IMR-90 (cell line): ENCODE measurements at regions not wholly inside any gene's neighbourhood (a gene's known extent, or its start where the extent isn't known, plus 50 kb on each side); places are given as distances from the start of the nearest gene placed in this dataset.

Experiments used
- ATAC-seq: fragments of 200-7000 bp; cut with Tn5 transposase; 2 replicates; pipeline ENCODE4 v1.9.1; 2020; ENCODE audit warnings: low read depth, mild to moderate bottlenecking, moderate library complexity
- BruUV-seq: library from RNA; stranded (reverse); fragments of 400-500 nt; replicated peaks from 2 replicates; lab custom pipeline; 2021; lab: Mats Ljungman, UMichigan
- CTCF ChIA-PET: fragments of 300-600 bp; formaldehyde crosslinking; extraction: SDS; loops from one replicate; lab custom pipeline; 2021; ENCODE audit warnings: antibody characterized with exemption; lab: Yijun Ruan, JAX
- POLR2A ChIA-PET: fragments of 300-600 bp; sonication (Branson Sonifier 250); formaldehyde crosslinking; loops from one replicate; lab custom pipeline; 2022; ENCODE audit warnings: antibody characterized with exemption; ENCODE audit not compliant: unreplicated experiment; lab: Charles Lee
- DNase-seq: peaks from one replicate; pipeline ENCODE4 v3.0.0; 2013
- H2AFZ ChIP-seq: replicated peaks from 2 replicates; pipeline ENCODE3; 2013; ENCODE audit warnings: low read length, mild to moderate bottlenecking; ENCODE audit not compliant: poor library complexity
- H2AK5ac ChIP-seq: 2 replicates; pipeline ENCODE4 v1.6.1; 2013; ENCODE audit warnings: low read depth, low read length, inconsistent platforms
- H2AK9ac ChIP-seq: replicated peaks from 2 replicates; pipeline ENCODE3; 2013; ENCODE audit warnings: mild to moderate bottlenecking, low read depth, low read length, moderate library complexity; ENCODE audit not compliant: poor library complexity
- H2BK120ac ChIP-seq: 2 replicates; pipeline ENCODE4 v1.6.1; 2013; ENCODE audit warnings: low read depth, low read length, inconsistent platforms
- H2BK15ac ChIP-seq: 3 replicates; pipeline ENCODE4 v1.6.1; 2013; ENCODE audit warnings: low read depth, low read length, inconsistent platforms
- H2BK20ac ChIP-seq: 2 replicates; pipeline ENCODE4 v1.6.1; 2013; ENCODE audit warnings: low read depth, mild to moderate bottlenecking, inconsistent platforms, low read length, moderate library complexity
- H2BK5ac ChIP-seq: 2 replicates; pipeline ENCODE4 v1.6.1; 2013; ENCODE audit warnings: mild to moderate bottlenecking, low read depth, low read length, inconsistent platforms; ENCODE audit not compliant: poor library complexity, severe bottlenecking
- H3K14ac ChIP-seq: replicated peaks from 2 replicates; pipeline ENCODE4 v1.6.1; 2013; ENCODE audit warnings: low read depth, low read length, inconsistent platforms
- H3K18ac ChIP-seq: 2 replicates; pipeline ENCODE4 v1.6.1; 2013; ENCODE audit warnings: low read depth, low read length, control low read depth
- H3K23ac ChIP-seq: 2 replicates; pipeline ENCODE4 v1.6.1; 2013; ENCODE audit warnings: low read depth, low read length, inconsistent platforms
- H3K27ac ChIP-seq: 2 replicates; pipeline ENCODE4 v1.5.1; 2013; ENCODE audit warnings: mild to moderate bottlenecking, control low read depth, low read length; ENCODE audit not compliant: insufficient read depth
- H3K27me3 ChIP-seq: 2 replicates; pipeline ENCODE4 v1.6.1; 2013; ENCODE audit warnings: low read length; ENCODE audit not compliant: control insufficient read depth, insufficient read depth
- H3K36me3 ChIP-seq: 2 replicates; pipeline ENCODE4 v1.6.1; 2013; ENCODE audit warnings: low read length, mixed read lengths; ENCODE audit not compliant: control insufficient read depth, insufficient read depth
- H3K4ac ChIP-seq: 2 replicates; pipeline ENCODE4 v1.6.1; 2013; ENCODE audit warnings: low read depth, low read length, inconsistent platforms
- H3K4me1 ChIP-seq: 2 replicates; pipeline ENCODE4 v1.6.1; 2013; ENCODE audit warnings: low read length, mixed read lengths; ENCODE audit not compliant: control insufficient read depth, insufficient read depth
- H3K4me2 ChIP-seq: 2 replicates; pipeline ENCODE4 v1.6.1; 2013; ENCODE audit warnings: low read depth, mild to moderate bottlenecking, control low read depth, low read length, moderate library complexity
- H3K4me3 ChIP-seq: 2 replicates; pipeline ENCODE4 v1.5.1; 2013; ENCODE audit warnings: low read depth, mild to moderate bottlenecking, control low read depth, low read length, moderate library complexity; ENCODE audit not compliant: insufficient read depth
- H3K56ac ChIP-seq: 2 replicates; pipeline ENCODE4 v1.6.1; 2013; ENCODE audit warnings: low read length, inconsistent platforms; ENCODE audit not compliant: insufficient read depth; ENCODE audit errors: extremely low read depth
- H3K79me1 ChIP-seq, 2 experiments: 2 replicates each; pipeline ENCODE4 v1.6.1; 2013; ENCODE audit warnings: low read length in 2 of 2, inconsistent platforms in 1 of 2, low read depth in 1 of 2
- H3K9ac ChIP-seq: 2 replicates; pipeline ENCODE4 v1.6.1; 2013; ENCODE audit warnings: low read depth, low read length, control low read depth
- H3K9me1 ChIP-seq: 2 replicates; pipeline ENCODE4 v1.6.1; 2013; ENCODE audit warnings: low read length, inconsistent platforms; ENCODE audit not compliant: insufficient read depth
- H3K9me3 ChIP-seq: 2 replicates; pipeline ENCODE4 v1.6.1; 2013; ENCODE audit warnings: low read length; ENCODE audit not compliant: control insufficient read depth, insufficient read depth
- H4K20me1 ChIP-seq: 2 replicates; pipeline ENCODE4 v1.6.1; 2013; ENCODE audit warnings: low read length, inconsistent platforms; ENCODE audit not compliant: insufficient read depth
- H4K5ac ChIP-seq: 2 replicates; pipeline ENCODE4 v1.6.1; 2013; ENCODE audit warnings: mild to moderate bottlenecking, low read depth, low read length, control low read depth
- H4K8ac ChIP-seq, 2 experiments: 2 replicates each; pipeline ENCODE4 v1.6.1; 2013; ENCODE audit warnings: low read depth in 2 of 2, low read length in 2 of 2, control low read depth in 1 of 2, inconsistent platforms in 1 of 2
- H4K91ac ChIP-seq: 2 replicates; pipeline ENCODE4 v1.6.1; 2013; ENCODE audit warnings: low read depth, low read length, inconsistent platforms; ENCODE audit not compliant: insufficient read depth
- BHLHE40 ChIP-seq: fragments of 150-350 bp; IDR thresholded peaks from 2 replicates; pipeline ENCODE4 v1.6.1; 2016; ENCODE audit warnings: mild to moderate bottlenecking, low read depth, low read length
- CEBPB ChIP-seq: IDR thresholded peaks from 2 replicates; pipeline ENCODE4 v1.6.1; 2012; ENCODE audit warnings: low read depth, low read length, improper control_type of control experiment
- CHD1 ChIP-seq: IDR thresholded peaks from 2 replicates; pipeline ENCODE4 v1.6.1; 2012; ENCODE audit warnings: low read depth, low read length, improper control_type of control experiment
- ELK1 ChIP-seq: fragments of 150-350 bp; IDR thresholded peaks from 2 replicates; pipeline ENCODE4 v1.6.1; 2016; ENCODE audit warnings: low read depth, mild to moderate bottlenecking, low read length, moderate library complexity, borderline replicate concordance
- FOS ChIP-seq: fragments of 150-350 bp; IDR thresholded peaks from 2 replicates; pipeline ENCODE4 v1.6.1; 2016; ENCODE audit warnings: low read depth, low read length
- MAFK ChIP-seq: IDR thresholded peaks from 2 replicates; pipeline ENCODE4 v1.6.1; 2012; ENCODE audit warnings: low read depth, low read length, improper control_type of control experiment
- MAZ ChIP-seq: IDR thresholded peaks from 2 replicates; pipeline ENCODE4 v1.6.1; 2012; ENCODE audit warnings: low read depth, mild to moderate bottlenecking, low read length, improper control_type of control experiment, moderate library complexity, borderline replicate concordance
- MXI1 ChIP-seq: IDR thresholded peaks from 2 replicates; pipeline ENCODE4 v1.6.1; 2012; ENCODE audit warnings: low read depth, mild to moderate bottlenecking, low read length, moderate library complexity, borderline replicate concordance
- NFE2L2 ChIP-seq: fragments of 150-350 bp; IDR thresholded peaks from 2 replicates; pipeline ENCODE4 v1.6.1; 2016; ENCODE audit warnings: low read depth, mild to moderate bottlenecking, low read length
- POLR2A ChIP-seq: IDR thresholded peaks from 2 replicates; pipeline ENCODE4 v1.6.1; 2012; ENCODE audit warnings: mild to moderate bottlenecking, low read depth, low read length
- RAD21 ChIP-seq: IDR thresholded peaks from 2 replicates; pipeline ENCODE4 v1.6.1; 2012; ENCODE audit warnings: low read length, improper control_type of control experiment
- RCOR1 ChIP-seq: IDR thresholded peaks from 2 replicates; pipeline ENCODE4 v1.6.1; 2012; ENCODE audit warnings: mild to moderate bottlenecking, low read length, improper control_type of control experiment; ENCODE audit not compliant: insufficient replicate concordance
- RFX5 ChIP-seq: IDR thresholded peaks from 2 replicates; pipeline ENCODE4 v1.8.0; 2012; ENCODE audit warnings: low read depth, mild to moderate bottlenecking, low read length, moderate library complexity
- SMC3 ChIP-seq: fragments of 150-350 bp; IDR thresholded peaks from 2 replicates; pipeline ENCODE4 v1.6.1; 2016; ENCODE audit warnings: low read depth, mild to moderate bottlenecking, antibody characterized with exemption, low read length, moderate library complexity
- WGBS, 2 experiments: methylation state at CpG; one replicate each; pipeline versions ENCODE4 v1.1.5 to v1.1.7; 2013; ENCODE audit warnings: missing lambda C conversion rate in 2 of 2; ENCODE audit not compliant: insufficient read length in 1 of 2; ENCODE audit errors: extremely low coverage in 2 of 2; 5-methylcytosine and 5-hydroxymethylcytosine counted together
- dilution Hi-C: fragments of 300-500 bp; cut with HindIII; formaldehyde crosslinking; loops from one replicate; pipeline ENCODE4 v1.14.3; 2018; ENCODE audit warnings: low sequenced_read_pairs; ENCODE audit not compliant: unreplicated experiment
- in situ Hi-C: fragments of 300-500 bp; cut with MboI; formaldehyde crosslinking; loops from 3 replicates; pipeline ENCODE4 v1.14.3; 2019; ENCODE audit warnings: low sequenced_read_pairs, inconsistent platforms, mixed read lengths
- intact Hi-C: fragments of 100-400 bp; cut with micrococcal nuclease; formaldehyde crosslinking; loops from 2 replicates; pipeline ENCODE4 v1.10.0; 2022
- TF ChIP-seq, protein P1 (sequence below): fragments of 150-350 bp; IDR thresholded peaks from 2 replicates; pipeline ENCODE4 v1.6.1; 2017; ENCODE audit warnings: mild to moderate bottlenecking, antibody characterized with exemption, low read length, low read depth
- TF ChIP-seq, protein P2 (sequence below): conservative IDR thresholded peaks from 2 replicates; pipeline ENCODE4 v1.5.1; 2012; ENCODE audit warnings: mild to moderate bottlenecking, low read depth, low read length, improper control_type of control experiment

DNA sequence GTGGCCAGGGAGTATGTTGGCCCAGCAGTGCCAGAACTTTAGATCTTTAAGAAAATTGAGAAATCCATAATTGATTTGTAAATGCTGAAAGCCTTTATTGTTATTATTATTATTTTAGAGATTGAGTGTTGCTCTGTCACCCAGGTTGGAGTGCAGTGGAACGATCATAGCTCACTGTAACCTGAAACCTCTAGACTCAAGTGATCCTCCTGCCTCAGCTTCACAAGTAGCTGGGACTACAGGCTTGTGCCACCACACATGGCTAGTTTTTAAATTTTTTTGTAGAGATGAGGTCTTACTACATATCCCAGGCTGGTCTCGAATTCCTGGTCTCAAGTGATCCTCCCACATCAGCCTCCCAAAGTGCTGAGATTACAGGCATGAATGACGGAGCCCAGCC, 143.2 kb upstream of the CCDC68 start:
- no peak overlapping the region for H3K56ac ChIP-seq
- no peaks in the 10 kb centered on the region for H3K9me1 ChIP-seq
- intact Hi-C loops, result no loop called here
- no peak overlapping the region for H2AFZ ChIP-seq
- H3K4ac ChIP-seq, result no peak overlapping the region
- H3K9ac ChIP-seq, result no peak overlapping the region
- ChIA-PET POLR2A (no interaction called here), CTCF (no interaction called here)
- no peak overlapping the region for H4K8ac ChIP-seq
- H4K91ac ChIP-seq, result no peak overlapping the region
- ATAC-seq (no peak), DNase-seq (no peak)
- no CpG with 5 or more reads among the region's 3 CpGs for WGBS, 2 experiments
- BruUV-seq, result no TSS peak
- no peak overlapping the region for H3K4me2 ChIP-seq
- H3K79me1 ChIP-seq, result no peaks in the 10 kb centered on the region
- no peaks in the 10 kb centered on the region for H3K9me3 ChIP-seq
- no peak overlapping the region for H4K5ac ChIP-seq
- H3K23ac ChIP-seq, result no peak overlapping the region
- in situ Hi-C loops, result loop anchor here (25.0 kb wide), 1 partner anchor 1485 kb away; no protein-coding TSS in a partner anchor
- H3K4me3 ChIP-seq, result no peak overlapping the region
- no peak overlapping the region for H2BK15ac ChIP-seq
- H2BK5ac ChIP-seq, result no peak overlapping the region
- no peak overlapping the region for H2BK20ac ChIP-seq
- dilution Hi-C loops, result no loop called here
- H3K36me3 ChIP-seq, result no peaks in the 10 kb centered on the region
- no peak overlapping the region for H3K18ac ChIP-seq
- no peak overlapping the region for H2BK120ac ChIP-seq
- 0 out of 2 replicates have a peak, but pooled peaks cover 2% of the 10 kb centered on the region for H3K4me1 ChIP-seq
- no peaks in the 10 kb centered on the region for H4K20me1 ChIP-seq
- no peak overlapping the region for H2AK9ac ChIP-seq
- no peak for TF ChIP-seq RAD21
- no peak for TF ChIP-seq SMC3
- TF ChIP-seq MAFK, result no peak
- TF ChIP-seq ELK1, result no peak
- TF ChIP-seq RCOR1, result no peak
- no peak for TF ChIP-seq RFX5
- TF ChIP-seq BHLHE40, result no peak
- TF ChIP-seq, protein P1, sequence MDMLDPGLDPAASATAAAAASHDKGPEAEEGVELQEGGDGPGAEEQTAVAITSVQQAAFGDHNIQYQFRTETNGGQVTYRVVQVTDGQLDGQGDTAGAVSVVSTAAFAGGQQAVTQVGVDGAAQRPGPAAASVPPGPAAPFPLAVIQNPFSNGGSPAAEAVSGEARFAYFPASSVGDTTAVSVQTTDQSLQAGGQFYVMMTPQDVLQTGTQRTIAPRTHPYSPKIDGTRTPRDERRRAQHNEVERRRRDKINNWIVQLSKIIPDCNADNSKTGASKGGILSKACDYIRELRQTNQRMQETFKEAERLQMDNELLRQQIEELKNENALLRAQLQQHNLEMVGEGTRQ, result no peak
- TF ChIP-seq MAZ, result no peak
- no peak for TF ChIP-seq NFE2L2
- TF ChIP-seq CHD1, result no peak
- TF ChIP-seq CEBPB, result no peak
- TF ChIP-seq, protein P2, sequence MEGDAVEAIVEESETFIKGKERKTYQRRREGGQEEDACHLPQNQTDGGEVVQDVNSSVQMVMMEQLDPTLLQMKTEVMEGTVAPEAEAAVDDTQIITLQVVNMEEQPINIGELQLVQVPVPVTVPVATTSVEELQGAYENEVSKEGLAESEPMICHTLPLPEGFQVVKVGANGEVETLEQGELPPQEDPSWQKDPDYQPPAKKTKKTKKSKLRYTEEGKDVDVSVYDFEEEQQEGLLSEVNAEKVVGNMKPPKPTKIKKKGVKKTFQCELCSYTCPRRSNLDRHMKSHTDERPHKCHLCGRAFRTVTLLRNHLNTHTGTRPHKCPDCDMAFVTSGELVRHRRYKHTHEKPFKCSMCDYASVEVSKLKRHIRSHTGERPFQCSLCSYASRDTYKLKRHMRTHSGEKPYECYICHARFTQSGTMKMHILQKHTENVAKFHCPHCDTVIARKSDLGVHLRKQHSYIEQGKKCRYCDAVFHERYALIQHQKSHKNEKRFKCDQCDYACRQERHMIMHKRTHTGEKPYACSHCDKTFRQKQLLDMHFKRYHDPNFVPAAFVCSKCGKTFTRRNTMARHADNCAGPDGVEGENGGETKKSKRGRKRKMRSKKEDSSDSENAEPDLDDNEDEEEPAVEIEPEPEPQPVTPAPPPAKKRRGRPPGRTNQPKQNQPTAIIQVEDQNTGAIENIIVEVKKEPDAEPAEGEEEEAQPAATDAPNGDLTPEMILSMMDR, result no peak
- TF ChIP-seq MXI1, result no peak
- no peak for TF ChIP-seq POLR2A
- no peak for TF ChIP-seq FOS
- H2AK5ac ChIP-seq, result no peak overlapping the region
- H3K14ac ChIP-seq, result no peak overlapping the region
- H3K27me3 ChIP-seq, result no peaks in the 10 kb centered on the region; the same call in 1 of the 2 replicates
- no peak overlapping the region for H3K27ac ChIP-seq
